Activated T-cell treated with anti-CD3 and anti-CD28 coated beads, Interleukin-2, amount 50 U/mL, for 72 hours (primary cell): ENCODE measurements at regions not wholly inside any gene's neighbourhood (a gene's known extent, or its start where the extent isn't known, plus 50 kb on each side); places are given as distances from the start of the nearest gene placed in this dataset.

Experiments used
- ATAC-seq, 2 donors: fragments of 150-1000 bp; cut with Tn5 transposase; replicated peaks in 1 of 2; 2 replicates each; pipeline ENCODE4 v1.10.0; 2021; ENCODE audit warnings: moderate library complexity in 2 of 2, mild to moderate bottlenecking in 1 of 2
- DNase-seq, 2 donors: peaks; one replicate each; pipeline ENCODE4 v3.0.0; 2021 to 2022; ENCODE audit warnings: mixed read lengths in 1 of 2
- H3K27ac Mint-ChIP-seq: one replicate; pipeline ENCODE4 v1.8.0; 2022; ENCODE audit warnings: mild to moderate bottlenecking, moderate library complexity, mixed read lengths
- H3K27me3 Mint-ChIP-seq: one replicate; pipeline ENCODE4 v1.8.0; 2022; ENCODE audit warnings: low read depth, mixed read lengths
- H3K36me3 Mint-ChIP-seq, 2 donors: one replicate each; pipeline ENCODE4 v1.8.0; 2022; ENCODE audit warnings: mixed read lengths in 2 of 2, mild to moderate bottlenecking in 1 of 2; ENCODE audit not compliant: insufficient read depth in 2 of 2
- H3K4me1 Mint-ChIP-seq: one replicate; pipeline ENCODE4 v1.8.0; 2022; ENCODE audit warnings: low read depth, mixed read lengths
- H3K4me3 Mint-ChIP-seq, 2 donors: one replicate each; pipeline ENCODE4 v1.8.0; 2022; ENCODE audit warnings: mild to moderate bottlenecking in 2 of 2, mixed read lengths in 2 of 2, moderate library complexity in 2 of 2
- H3K9me3 Mint-ChIP-seq, 2 donors: one replicate each; pipeline ENCODE4 v1.8.0; 2022; ENCODE audit warnings: mixed read lengths in 2 of 2

DNA sequence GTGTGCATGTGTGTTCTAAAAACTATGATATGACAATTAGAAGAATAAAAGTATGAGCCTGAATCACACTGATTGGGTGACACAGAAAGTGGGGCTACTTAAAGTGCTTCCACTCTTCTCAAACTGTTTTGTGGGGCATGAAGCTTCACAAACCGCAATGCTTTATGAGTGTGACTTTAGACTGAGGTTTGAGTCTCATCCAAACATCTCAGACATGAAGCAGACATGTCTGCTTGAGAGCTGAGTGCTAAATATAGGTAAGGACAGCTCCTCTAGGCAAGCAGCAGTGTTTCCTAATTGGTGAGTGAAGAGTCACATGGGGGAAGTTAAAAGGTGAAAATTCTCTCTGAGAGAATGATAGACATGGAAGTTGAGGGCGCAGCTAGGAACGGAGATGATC, 726.9 kb upstream of the CITED2 start:
- Mint-ChIP-seq H3K9me3 (no peaks in the 10 kb centered on the region), H3K4me3 (no peak overlapping the region), H3K36me3 (no peaks in the 10 kb centered on the region), H3K27ac (no peak overlapping the region), H3K27me3 (no peaks in the 10 kb centered on the region), H3K4me1 (no peaks in the 10 kb centered on the region)
- ATAC-seq (peak in 1 of 2 donors; percentile 41), DNase-seq (no peak)

GRCh38 chr6:140095532-140095931, 721.1 kb upstream of the CITED2 start:
- DNase-seq (no peak), ATAC-seq (no peak)
- Mint-ChIP-seq H3K27ac (no peak overlapping the region), H3K9me3 (no peaks in the 10 kb centered on the region), H3K36me3 (no peaks in the 10 kb centered on the region), H3K4me1 (no peaks in the 10 kb centered on the region), H3K27me3 (no peaks in the 10 kb centered on the region), H3K4me3 (no peak overlapping the region)

DNA sequence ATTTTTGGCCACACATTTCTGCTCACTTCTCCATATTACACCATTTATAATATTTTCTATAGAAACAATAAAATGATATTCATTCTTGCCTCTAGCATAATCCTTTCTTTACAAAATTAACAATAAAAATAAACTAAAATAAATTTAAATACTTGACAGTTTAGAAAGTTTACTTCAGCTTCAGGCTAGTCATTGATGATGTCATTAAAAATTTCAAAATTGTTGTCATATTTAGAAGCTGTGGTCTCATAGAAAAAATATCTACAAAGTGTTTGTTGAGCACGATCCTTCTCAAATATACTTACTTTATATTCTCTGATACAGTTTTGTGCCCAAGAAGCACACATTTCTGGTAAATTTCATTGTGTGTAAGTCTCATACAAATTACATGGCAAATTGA, 717.4 kb upstream of the CITED2 start:
- no peak overlapping the region for H3K27ac Mint-ChIP-seq
- no peaks in the 10 kb centered on the region for H3K27me3 Mint-ChIP-seq
- H3K9me3 Mint-ChIP-seq = no peaks in the 10 kb centered on the region
- DNase-seq (no peak), ATAC-seq (no peak)
- H3K4me1 Mint-ChIP-seq = no peaks in the 10 kb centered on the region
- H3K4me3 Mint-ChIP-seq = no peak overlapping the region
- no peaks in the 10 kb centered on the region for H3K36me3 Mint-ChIP-seq

DNA sequence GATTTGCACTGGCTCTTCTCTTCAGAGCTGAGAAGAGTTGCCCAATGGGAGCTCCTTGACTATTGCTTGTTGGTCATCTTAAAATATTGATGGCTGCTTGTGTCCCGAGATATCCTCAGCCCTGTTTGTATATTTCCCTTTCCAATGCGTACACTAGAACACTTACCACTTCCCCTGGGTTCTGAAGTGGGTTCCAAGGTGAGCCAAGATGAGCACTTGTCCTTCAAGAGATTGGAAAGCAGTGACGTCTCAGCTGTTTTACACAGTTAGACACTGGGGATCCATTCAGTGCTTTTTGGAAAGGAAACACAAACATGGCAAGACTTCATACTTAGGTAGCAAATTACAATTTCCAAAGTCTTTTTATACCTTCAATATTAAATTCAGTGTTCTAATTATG, 716.4 kb upstream of the CITED2 start:
- DNase-seq (no peak), ATAC-seq (no peak)
- Mint-ChIP-seq H3K27ac (no peak overlapping the region), H3K9me3 (no peaks in the 10 kb centered on the region), H3K4me1 (no peaks in the 10 kb centered on the region), H3K36me3 (no peaks in the 10 kb centered on the region), H3K4me3 (no peak overlapping the region), H3K27me3 (no peaks in the 10 kb centered on the region)

DNA sequence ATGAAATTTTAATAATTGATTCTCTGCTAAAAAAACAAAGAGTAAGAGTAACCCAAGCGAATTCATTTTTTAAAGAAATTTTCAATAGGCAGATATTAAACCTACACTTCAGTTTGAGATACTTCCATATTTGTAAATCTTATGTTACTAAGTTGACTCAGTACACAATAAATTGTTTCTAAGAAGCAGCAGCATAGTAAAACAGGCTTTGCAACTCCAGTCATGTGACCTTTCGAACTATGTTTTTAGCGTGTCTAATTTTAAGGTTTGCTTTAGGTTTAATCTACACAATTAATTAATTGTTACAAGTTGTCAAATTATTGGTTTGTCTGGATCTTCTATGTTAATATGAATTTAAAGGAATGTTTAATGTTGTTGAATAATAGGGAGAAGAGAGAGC, 708.9 kb upstream of the CITED2 start:
- Mint-ChIP-seq H3K27me3 (peaks cover 18% of the 10 kb centered on the region), H3K9me3 (no peaks in the 10 kb centered on the region), H3K27ac (no peak overlapping the region), H3K36me3 (no peaks in the 10 kb centered on the region), H3K4me1 (no peaks in the 10 kb centered on the region), H3K4me3 (no peak overlapping the region)
- ATAC-seq (no peak), DNase-seq (no peak)

GRCh38 chr6:140082867-140083297, 708.4 kb upstream of the CITED2 start:
- no peak for DNase-seq
- peaks cover 18% of the 10 kb centered on the region for H3K27me3 Mint-ChIP-seq
- no peak overlapping the region for H3K4me3 Mint-ChIP-seq
- H3K36me3 Mint-ChIP-seq = no peaks in the 10 kb centered on the region
- no peaks in the 10 kb centered on the region for H3K9me3 Mint-ChIP-seq
- H3K4me1 Mint-ChIP-seq = no peaks in the 10 kb centered on the region
- ATAC-seq = no peak
- H3K27ac Mint-ChIP-seq = no peak overlapping the region

DNA sequence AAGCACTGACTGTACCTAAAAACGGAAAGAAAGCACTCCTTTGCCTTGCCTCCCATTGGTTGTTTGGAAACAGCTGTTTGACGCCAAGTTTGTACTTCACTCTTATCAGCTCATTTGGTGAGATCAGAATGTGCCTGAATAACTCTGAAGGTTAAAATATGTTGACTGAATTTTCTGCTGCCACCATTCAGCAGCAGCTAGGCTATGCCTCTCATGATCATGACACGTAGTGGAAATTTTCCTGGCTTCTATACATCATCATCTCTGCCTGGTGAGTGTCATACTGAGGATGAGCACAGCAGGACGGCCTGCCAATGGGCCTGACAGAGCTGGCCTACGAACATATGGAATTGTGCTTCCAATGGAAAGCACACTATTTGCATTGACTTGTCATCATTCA, 704.9 kb upstream of the CITED2 start:
- DNase-seq (no peak), ATAC-seq (no peak)
- Mint-ChIP-seq H3K4me3 (no peak overlapping the region), H3K36me3 (no peaks in the 10 kb centered on the region), H3K4me1 (no peaks in the 10 kb centered on the region), H3K27me3 (peaks cover 18% of the 10 kb centered on the region), H3K27ac (no peak overlapping the region), H3K9me3 (no peaks in the 10 kb centered on the region)

DNA sequence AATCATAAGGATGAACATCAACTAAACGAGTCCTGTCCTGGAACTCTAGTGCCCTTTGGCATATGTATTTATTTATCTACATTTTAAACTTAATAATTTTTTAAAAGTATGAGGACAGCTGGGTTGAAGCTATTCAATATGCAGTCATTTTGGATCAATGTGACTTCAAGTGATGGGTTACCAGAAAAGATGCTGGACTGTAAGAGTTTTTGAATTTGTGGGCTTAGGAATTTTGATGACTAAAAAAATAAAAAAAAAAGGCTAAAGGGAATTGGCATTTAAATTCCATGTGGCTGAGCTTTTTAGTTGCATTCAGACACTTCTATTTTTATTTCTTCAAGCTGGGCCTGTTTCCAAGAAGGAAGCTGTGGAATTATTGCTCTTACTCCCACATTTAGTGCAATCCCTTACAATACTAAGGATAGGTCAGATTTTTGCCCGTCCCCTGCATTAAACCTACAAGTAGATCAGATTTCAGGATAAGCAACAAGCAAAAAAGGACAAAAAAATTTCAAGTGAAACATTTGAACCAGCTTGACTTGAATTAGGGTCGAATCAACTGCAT, 704.2 kb upstream of the CITED2 start:
- Mint-ChIP-seq H3K9me3 (no peaks in the 10 kb centered on the region), H3K4me3 (no peak overlapping the region), H3K4me1 (no peaks in the 10 kb centered on the region), H3K27me3 (peaks cover 12% of the 10 kb centered on the region), H3K36me3 (no peaks in the 10 kb centered on the region), H3K27ac (no peak overlapping the region)
- ATAC-seq = no peak
- DNase-seq = no peak

DNA sequence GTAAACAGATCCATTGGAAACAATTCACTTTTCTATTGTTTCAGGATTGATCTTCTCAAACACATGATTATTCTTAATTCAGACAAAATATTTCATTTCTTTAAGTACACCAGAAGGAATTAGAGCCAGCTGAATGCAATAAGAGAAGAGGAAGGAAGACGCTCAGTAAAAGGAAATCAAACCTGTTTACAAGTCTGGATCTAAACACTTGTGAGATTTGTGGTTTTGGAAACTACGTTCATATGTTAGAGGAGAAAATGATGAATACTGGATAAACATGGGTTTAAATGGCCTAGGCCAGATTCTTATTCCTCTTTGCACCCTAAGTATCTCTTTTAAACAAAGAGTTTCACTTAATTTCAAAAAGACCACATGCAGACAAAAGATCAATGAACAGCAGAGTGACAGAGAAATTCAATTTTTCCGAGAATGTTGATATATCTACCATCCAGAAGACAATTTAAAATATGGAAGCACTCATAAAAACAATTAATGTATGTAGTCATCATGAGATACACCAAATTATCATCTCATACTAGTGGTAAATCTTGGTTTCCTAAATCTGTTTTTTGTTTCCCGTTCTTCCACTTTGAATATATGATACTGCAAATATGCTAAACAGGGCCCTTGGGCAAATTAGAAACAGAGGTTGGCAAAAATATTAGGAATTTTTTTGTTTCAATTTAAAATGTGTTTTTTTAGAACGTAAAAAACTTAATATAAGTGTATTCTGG, 703.5 kb upstream of the CITED2 start:
- H3K27ac Mint-ChIP-seq = no peak overlapping the region
- no peaks in the 10 kb centered on the region for H3K4me1 Mint-ChIP-seq
- no peaks in the 10 kb centered on the region for H3K9me3 Mint-ChIP-seq
- ATAC-seq (no peak), DNase-seq (no peak)
- peaks cover 8% of the 10 kb centered on the region for H3K27me3 Mint-ChIP-seq
- H3K4me3 Mint-ChIP-seq = no peak overlapping the region
- H3K36me3 Mint-ChIP-seq = no peaks in the 10 kb centered on the region

GRCh38 chr6:140076105-140076504, 701.7 kb upstream of the CITED2 start:
- H3K27me3 Mint-ChIP-seq = peaks cover 13% of the 10 kb centered on the region
- no peaks in the 10 kb centered on the region for H3K9me3 Mint-ChIP-seq
- H3K4me1 Mint-ChIP-seq = no peaks in the 10 kb centered on the region
- H3K4me3 Mint-ChIP-seq = no peak overlapping the region
- DNase-seq (no peak), ATAC-seq (no peak)
- H3K36me3 Mint-ChIP-seq = no peaks in the 10 kb centered on the region
- H3K27ac Mint-ChIP-seq = no peak overlapping the region

DNA sequence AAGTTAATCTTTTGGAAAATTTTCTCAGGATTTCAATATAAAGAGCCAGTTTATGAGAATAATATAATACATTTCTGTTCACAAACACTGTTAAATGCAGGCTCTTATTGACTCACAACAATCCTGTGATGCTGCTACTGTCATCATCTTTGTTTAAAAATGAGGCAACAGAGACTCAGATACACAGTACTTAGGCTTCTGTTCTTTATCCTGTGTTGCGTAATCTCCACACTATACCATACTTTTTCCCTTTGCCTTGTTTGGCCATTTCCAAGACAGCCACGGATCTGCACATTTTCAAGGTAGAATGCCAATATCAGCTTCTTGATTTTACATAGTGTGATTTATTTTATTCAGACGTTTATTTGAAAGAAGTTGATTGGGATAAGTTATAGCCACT, 699.0 kb upstream of the CITED2 start:
- Mint-ChIP-seq H3K4me1 (no peaks in the 10 kb centered on the region), H3K27ac (no peak overlapping the region), H3K9me3 (no peaks in the 10 kb centered on the region), H3K4me3 (no peak overlapping the region), H3K36me3 (no peaks in the 10 kb centered on the region), H3K27me3 (peaks cover 14% of the 10 kb centered on the region)
- ATAC-seq (no peak), DNase-seq (no peak)

DNA sequence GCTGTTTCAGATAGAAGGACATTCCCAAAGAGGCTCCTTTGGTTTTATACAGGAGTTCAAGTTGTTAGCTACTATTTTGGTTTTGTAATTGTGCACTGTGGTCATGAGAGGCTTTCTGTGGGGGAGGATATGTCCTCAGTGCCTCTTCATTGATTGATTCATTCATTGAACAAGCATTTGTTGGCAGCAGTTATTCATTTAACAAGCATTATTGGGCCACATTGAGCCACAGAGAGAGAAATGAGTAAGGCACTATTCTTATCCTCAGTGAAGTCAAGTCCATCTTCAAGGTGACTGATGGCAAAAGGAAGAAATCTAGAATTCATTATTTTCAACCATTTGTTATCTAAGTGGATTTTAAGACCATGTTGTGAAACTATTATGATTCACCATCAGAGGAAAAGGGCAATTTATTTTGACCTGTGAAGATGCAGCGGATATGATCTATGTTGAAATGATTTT, 697.2 kb upstream of the CITED2 start:
- no peak overlapping the region for H3K27ac Mint-ChIP-seq
- ATAC-seq (no peak), DNase-seq (no peak)
- H3K36me3 Mint-ChIP-seq = no peaks in the 10 kb centered on the region
- no peak overlapping the region for H3K4me3 Mint-ChIP-seq
- H3K27me3 Mint-ChIP-seq = peaks cover 14% of the 10 kb centered on the region
- no peaks in the 10 kb centered on the region for H3K9me3 Mint-ChIP-seq
- H3K4me1 Mint-ChIP-seq = no peaks in the 10 kb centered on the region

DNA sequence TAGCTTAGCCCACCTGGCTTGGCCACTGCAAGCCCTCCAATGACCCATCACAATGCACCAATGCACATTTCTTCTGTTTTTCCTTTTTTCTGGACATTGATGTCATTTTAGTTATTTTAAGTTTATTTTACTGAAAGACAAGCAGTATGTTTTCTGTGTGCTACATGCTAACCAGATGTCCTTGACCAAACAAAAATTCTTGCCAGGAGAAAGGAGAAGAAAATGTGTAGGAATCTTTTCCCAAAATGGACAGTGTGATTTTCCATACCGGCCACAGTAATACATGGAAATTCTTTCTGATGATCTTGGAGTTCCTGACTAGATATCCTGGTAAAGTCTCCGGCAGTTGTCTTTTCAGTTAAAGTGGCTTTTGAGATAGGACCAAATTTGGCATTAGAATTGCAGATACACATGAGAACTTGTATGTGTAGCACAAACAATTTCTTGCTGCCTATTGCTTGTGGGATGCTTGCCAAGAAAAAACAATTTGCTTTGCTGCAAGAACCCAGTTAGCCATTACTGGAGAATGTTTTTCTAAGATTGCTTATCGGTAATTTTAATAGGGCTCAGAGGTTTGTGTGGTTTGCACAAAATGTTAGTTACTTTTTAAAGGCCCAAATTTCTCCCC, 696.5 kb upstream of the CITED2 start:
- no peaks in the 10 kb centered on the region for H3K36me3 Mint-ChIP-seq
- H3K9me3 Mint-ChIP-seq = no peaks in the 10 kb centered on the region
- H3K4me1 Mint-ChIP-seq = no peaks in the 10 kb centered on the region
- no peak overlapping the region for H3K27ac Mint-ChIP-seq
- DNase-seq (no peak), ATAC-seq (no peak)
- H3K4me3 Mint-ChIP-seq = no peak overlapping the region
- peaks cover 14% of the 10 kb centered on the region for H3K27me3 Mint-ChIP-seq

GRCh38 chr6:140069576-140069975, 695.1 kb upstream of the CITED2 start:
- Mint-ChIP-seq H3K9me3 (no peaks in the 10 kb centered on the region), H3K27me3 (peaks cover 14% of the 10 kb centered on the region), H3K4me1 (no peaks in the 10 kb centered on the region), H3K4me3 (no peak overlapping the region), H3K36me3 (no peaks in the 10 kb centered on the region), H3K27ac (no peak overlapping the region)
- no peak for DNase-seq
- no peak for ATAC-seq
